NCI-H146 treated with DMSO at 0.1 percent for 48 hours (cell line): ENCODE measurements at regions not wholly inside any gene's neighbourhood (a gene's known extent, or its start where the extent isn't known, plus 50 kb on each side); places are given as distances from the start of the nearest gene placed in this dataset.
"Not testable (repeated sequence)": the region's sequence is repeated elsewhere in the genome, so short reads cannot be mapped to it uniquely, and the experiment has no call there.

Experiments
- DNase-seq: peaks from one replicate; lab custom pipeline; 2025; ENCODE audit not compliant: unreplicated experiment; lab: John Stamatoyannopoulos, UW

GRCh38 chr6:91114123-91114708, 527.3 kb upstream of the MAP3K7 start:
- no peak for DNase-seq

DNA sequence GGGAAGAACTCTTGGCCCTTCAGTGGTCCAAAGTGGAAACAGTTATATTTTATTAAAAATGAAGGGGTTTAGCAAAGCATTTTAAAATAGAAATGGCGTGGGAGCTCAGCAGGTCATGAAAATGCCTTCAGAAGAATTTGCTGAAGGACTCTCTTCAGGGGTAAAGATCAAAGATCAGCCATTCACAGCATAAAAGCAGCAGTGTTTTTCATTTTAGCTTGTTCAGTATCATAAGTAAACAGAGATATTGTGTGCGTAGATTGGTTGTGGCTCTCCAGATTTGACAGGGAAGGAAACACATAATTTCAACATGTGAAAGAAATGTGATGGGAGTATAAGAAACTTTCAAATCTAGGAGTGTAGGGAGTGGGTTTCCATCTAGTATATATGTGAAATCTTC, 519.2 kb upstream of the MAP3K7 start:
- DNase-seq, result no peak

DNA sequence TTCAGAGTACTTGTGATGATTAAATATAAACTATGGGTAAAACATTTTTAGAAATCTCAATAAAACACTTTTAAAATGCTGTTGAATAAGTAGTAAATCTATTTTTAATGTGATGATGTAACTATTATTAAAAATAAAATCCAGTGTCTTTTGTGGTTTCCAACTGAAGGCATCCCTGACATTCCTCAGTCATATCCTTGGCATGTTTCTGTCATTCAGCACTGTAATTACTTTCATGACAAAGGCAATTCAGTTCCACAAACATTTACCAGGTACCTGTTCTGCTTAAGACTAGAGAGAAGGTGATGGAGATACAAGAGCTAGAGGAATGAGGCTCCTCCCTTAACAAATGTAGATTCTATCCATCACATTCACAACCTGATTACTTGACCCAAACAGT, 518.7 kb upstream of the MAP3K7 start:
- no peak for DNase-seq

DNA sequence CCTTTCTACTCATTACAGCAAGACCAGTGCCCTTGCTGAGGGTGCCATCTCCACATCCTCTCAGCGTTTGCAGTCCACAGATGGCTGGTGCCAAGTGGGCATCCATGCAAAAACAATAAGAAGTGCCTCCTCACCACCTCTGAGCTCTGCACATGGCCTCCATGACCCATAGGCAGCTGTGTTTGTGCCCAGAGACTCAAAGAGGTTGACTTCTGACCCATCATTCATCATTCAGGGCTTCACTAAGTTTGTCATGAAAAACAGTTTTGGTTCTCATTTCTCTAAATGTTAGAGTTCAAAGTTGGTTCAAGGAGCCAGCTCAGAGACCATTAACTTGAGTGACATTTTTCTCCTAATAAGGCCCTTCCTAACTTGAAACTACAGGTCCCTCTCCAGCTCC, 512.6 kb upstream of the MAP3K7 start:
- DNase-seq, result no peak

DNA sequence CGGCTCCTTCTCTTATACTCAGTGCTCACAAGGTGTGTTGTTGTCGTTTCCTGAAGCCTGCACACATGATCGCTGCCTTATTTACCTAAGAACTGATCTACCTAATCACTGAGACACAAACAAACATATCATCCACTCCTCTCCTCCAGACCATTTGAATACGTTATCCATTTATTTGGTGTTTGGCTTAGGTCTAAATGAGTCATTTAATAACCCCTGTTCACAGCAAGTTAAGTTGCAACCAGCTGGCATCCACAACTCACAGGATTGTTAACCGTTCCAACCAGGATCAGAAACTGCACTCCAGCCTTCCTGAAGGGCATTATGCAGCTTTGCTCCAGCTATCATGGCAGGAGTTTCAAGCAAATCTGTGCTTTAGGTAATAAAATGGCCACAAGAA, 511.1 kb upstream of the MAP3K7 start:
- no peak for DNase-seq

DNA sequence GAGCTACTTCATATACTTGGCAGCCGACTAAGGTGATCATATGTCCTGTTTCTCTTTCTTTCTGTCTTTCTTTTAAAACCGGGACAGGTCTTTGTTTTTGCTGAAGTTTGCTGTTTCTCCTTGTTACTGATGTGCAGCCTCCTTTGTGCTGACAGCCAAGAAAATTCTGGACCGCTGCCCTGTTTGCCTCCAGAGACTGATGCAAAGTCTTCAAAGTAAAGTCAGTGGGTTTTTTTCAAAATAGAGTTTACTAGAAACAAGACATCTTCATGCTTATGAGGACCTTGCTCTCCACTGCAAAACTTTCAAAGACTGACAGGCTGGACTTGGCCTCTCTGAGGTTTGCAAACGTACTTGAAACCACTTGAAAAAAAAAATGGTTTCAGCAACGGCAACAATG, 510.5 kb upstream of the MAP3K7 start:
- no peak for DNase-seq

DNA sequence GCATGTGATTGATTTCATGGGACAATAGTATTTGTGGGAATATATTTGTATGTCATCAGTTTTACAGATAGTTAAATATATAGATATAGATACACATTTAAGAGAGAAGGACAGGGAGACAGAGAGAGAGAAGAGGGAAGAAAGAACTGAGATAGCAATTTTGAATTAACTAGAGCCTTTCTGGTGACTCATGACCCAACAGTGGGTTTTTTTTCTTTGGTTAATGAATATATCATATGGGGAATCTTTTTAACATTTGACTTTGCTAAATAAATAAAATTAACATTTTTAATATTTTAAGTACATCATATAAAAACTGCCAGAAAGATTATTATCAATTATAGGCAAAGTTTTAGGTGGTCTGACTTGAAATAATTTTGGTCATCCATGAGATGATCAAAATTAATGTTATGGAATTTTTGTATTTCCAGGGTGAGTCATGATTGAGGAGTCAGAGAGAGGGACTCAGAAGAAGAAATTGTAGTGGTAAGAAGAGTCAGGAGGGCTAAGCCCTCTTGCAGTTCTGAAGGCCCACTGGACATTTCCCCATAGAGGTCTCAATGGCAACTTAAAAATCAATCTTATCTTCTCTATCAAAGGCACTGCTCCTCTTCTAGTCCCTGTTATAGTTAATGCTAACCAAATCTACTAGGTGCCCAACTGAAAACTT, 508.1 kb upstream of the MAP3K7 start:
- no peak for DNase-seq

GRCh38 chr6:91094341-91094740, 507.5 kb upstream of the MAP3K7 start:
- DNase-seq, result no peak

DNA sequence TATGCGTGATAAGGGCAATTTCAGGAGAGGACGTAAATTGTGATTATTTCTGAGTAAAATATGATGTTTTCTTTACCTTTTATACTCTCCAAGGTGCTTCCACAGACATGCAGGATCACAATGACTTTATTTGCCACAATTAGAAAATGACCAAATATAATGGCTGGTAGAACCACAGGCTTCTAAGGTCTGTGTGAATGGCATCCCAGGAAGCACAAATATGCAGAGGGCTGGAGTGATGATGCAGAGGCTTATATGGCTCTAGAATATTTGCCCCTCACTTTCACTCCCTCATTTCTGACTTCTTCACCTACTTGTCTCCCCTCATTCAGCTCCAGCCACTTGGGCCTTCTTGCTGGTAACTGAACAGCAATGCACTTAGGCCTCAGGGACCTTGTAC, 502.1 kb upstream of the MAP3K7 start:
- peak; percentile 49 for DNase-seq

DNA sequence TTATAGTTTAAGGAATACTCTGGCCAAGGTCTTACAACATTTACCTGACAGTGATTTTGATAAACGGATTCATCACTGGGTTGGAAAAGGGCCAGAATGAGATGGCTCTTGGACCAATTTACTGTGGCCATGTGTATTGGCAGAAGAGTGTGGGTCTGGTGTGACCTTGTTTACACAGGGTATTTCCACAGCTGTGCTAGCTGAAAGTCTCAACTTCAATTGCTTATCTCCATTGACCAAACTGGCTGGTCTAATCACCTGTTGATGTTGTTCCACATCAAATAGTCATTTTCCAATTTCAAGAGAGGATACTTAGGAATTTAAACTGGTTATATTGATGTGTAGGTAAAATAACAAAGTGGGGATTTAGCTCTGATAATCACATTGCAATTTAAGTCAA, 501.6 kb upstream of the MAP3K7 start:
- peak; percentile 71 for DNase-seq

GRCh38 chr6:91087908-91088307, 501.0 kb upstream of the MAP3K7 start:
- peak; percentile 28 for DNase-seq

- DNase-seq, result no peak
These were observed 496.3 kb upstream of the MAP3K7 start for GRCh38 chr6:91083211-91083610.

DNA sequence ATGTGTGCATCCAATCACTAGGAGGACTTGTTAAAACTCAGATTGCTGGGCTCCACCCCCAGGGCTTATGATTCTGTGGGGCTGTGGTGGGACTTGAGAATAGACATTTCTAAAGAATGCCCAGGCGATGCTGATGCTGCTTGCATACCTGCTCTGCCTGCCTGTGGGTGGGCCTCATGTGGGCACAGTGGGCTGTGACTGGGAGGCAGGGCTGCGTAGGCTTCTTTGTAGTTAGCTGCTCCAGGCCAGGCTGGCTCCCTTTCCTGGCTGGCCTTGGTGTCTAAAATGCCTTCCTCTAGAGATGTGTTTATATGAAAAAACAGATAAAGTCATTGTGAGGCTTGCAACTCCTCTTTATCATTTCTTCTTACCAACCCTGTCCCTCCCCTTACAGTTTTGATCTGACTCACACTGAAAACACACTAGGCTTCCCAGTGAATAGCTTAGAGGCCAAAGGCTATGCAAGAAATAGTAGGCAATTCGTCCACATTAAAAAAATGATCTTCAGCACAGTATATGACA, 495.5 kb upstream of the MAP3K7 start:
- DNase-seq, result no peak

GRCh38 chr6:91081452-91082067, 494.7 kb upstream of the MAP3K7 start:
- peak; percentile 14 for DNase-seq

GRCh38 chr6:91080871-91081270, 494.0 kb upstream of the MAP3K7 start:
- no peak for DNase-seq

DNA sequence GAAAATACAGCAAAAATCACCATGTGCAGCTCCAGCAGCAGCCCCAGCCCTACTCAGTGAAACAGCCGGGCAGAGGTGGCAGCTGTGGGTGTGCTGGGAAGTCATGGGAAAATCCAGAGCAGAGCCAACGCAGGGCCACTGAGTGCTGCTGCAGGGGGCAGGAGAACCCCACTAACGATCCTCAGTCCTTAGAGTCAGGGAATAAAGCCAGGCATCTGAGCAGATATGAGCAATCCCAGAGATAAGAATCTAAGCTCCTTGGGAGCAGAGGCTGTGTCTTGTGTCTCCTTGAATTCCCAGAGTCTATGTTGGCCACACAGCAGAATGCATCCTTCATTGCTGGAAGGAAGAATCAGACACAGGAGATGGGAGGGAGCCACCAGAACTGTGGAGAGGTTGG, 493.1 kb upstream of the MAP3K7 start:
- no peak for DNase-seq

DNA sequence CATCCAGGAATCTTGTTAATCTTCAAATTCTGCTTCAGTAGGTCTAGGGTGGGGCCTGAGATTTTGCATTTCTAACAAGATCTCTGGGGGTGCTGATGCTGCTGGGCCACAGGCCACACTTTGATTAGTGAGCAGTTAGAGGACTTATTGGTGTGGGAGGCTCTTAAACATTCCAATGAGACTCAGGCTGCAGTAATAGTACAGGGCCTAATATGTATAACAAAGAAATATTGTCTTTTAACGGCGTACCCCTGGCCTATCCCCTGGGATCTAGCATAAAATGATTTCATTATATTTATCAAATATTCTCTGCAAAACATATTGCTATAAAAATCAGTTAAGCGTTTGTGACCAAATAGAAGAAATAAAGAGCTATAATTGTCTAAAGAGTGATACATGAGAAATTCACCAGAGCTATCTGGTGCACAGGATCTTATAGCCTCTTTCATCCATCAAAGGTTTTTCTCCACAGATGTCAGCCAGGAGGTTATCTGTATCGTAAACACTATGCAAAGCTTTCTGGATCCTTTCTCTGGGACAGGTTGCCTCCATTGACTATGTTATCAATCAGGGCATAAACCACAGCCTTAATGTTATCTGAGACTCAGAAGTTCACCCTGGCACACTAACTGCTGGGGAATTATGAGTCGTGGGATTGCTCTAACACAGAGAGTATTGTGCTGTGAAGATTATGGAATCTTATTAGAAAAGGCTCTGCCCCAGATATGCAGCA, 488.5 kb upstream of the MAP3K7 start:
- DNase-seq, result no peak

DNA sequence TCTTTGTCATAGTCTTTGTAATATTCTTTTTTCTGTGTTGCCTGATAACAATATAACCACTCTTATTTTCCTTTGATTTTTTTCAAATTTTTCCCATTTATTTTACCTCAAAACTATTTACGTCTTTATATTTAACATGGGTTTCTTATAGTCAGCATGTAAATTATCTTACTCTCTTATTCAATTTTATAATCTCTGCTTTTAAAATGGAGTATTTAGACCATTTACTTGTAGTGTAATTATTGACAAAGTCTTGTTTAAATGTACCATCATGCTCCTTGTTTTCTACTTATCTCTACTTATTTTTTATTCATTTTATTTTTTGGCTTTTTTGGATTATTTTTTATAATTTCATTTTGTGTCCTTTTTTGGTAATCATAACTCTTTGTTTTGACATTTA, 476.5 kb upstream of the MAP3K7 start:
- no peak for DNase-seq

- no peak for DNase-seq
These were observed 470.8 kb upstream of the MAP3K7 start for GRCh38 chr6:91057689-91058088.

DNA sequence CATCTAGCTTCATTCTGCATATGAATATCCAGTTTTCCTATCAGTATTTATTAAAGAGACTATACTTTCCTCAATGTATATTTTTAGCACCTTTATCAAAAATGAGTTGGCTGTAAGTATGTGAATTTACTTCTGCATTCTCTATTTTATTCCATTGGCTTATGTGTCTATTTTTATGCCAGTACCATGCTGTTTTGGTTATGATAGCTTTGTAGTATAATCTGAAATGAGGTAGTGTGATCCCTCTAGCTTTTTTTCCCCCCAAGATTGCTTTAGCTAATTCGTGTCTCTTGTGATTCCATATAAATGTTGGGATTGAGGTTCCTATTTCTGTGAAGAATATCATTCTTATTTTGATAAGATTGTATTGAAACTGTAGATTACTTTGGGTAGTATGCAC, 469.1 kb upstream of the MAP3K7 start:
- DNase-seq, result no peak

DNA sequence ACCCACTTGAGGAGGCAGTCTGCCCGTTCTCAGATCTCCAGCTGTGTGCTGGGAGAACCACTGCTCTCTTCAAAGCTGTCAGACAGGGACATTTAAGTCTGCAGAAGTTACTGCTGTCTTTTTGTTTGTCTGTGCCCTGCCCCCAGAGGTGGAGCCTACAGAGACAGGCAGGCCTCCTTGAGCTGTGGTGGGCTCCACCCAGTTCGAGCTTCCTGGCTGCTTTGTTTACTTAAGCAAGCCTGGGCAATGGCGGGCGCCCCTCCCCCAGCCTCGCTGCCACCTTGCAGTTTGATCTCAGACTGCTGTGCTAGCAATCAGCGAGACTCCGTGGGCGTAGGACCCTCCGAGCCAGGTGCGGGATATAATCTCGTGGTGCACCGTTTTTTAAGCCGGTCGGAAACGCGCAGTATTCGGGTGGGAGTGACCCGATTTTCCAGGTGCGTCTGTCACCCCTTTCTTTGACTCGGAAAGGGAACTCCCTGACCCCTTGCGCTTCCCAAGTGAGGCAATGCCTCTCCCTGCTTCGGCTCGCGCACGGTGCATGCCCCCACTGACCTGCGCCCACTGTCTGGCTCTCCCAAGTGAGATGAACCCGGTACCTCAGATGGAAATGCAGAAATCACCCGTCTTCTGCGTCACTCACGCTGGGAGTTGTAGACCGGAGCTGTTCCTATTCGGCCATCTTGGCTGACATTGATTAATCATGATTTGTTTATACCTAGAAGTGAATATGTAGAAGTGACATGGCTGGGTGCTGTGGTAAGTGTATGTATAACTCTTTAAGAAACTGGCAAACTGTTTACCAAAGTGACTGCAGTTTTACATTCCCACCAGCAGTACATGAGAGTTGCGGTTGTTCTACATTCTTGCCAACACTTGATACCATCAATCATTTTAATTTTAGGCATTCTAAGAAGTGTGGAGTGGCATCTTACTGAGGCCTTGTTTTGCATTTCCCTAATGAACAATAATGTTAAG, 465.9 kb upstream of the MAP3K7 start:
- DNase-seq, result not testable (repeated sequence)
